ENCODE measurements at regions not wholly inside any gene's neighbourhood (a gene's known extent, or its start where the extent isn't known, plus 50 kb on each side); places are given as distances from the start of the nearest gene placed in this dataset.
A peak's percentile ranks its signal among the peaks of the same experiment; 100 is the strongest.
"Not testable (repeated sequence)": the region's sequence is repeated elsewhere in the genome, so short reads cannot be mapped to it uniquely, and the experiment has no call there.

- no peak overlapping the region for H3K27ac ChIP-seq
- H3K36me3 ChIP-seq: no peaks in the 10 kb centered on the region
- H3K27me3 ChIP-seq: no peaks in the 10 kb centered on the region
- TF ChIP-seq POLR2AphosphoS5 (IDR thresholded peaks at IDR 0.05): no peak
- no peak for TF ChIP-seq EP300 (IDR thresholded peaks at IDR 0.05)
- TF ChIP-seq POLR2A (IDR thresholded peaks at IDR 0.05): no peak
- TF ChIP-seq CTCF (IDR thresholded peaks at IDR 0.05): no peak
- ATAC-seq: no peak
- no peak overlapping the region for H3K4me3 ChIP-seq
- WGBS, 2 donors (ENCODE audit: low coverage in 1 of 2): 86 to 100% methylated on average over 4 to 5 of the region's 11 CpGs
- peaks cover 0 to 19% (median 0%) of the 10 kb centered on the region in 3 donors for H3K4me1 ChIP-seq
- H3K9me3 ChIP-seq: no peaks in the 10 kb centered on the region
Observed at GRCh38 chr2:111669928-111670695, 213.9 kb downstream of the ANAPC1 start.

GRCh38 chr2:111670776-111671175 is 213.2 kb downstream of the ANAPC1 start:
- H3K36me3 ChIP-seq: no peaks in the 10 kb centered on the region
- H3K27ac ChIP-seq: no peak overlapping the region
- no peak for ATAC-seq
- TF ChIP-seq POLR2A (IDR thresholded peaks at IDR 0.05) (no peak), EP300 (IDR thresholded peaks at IDR 0.05) (no peak), CTCF (IDR thresholded peaks at IDR 0.05) (no peak), POLR2AphosphoS5 (IDR thresholded peaks at IDR 0.05) (no peak)
- no peaks in the 10 kb centered on the region for H3K9me3 ChIP-seq
- peaks cover 0 to 19% (median 0%) of the 10 kb centered on the region in 3 donors for H3K4me1 ChIP-seq
- WGBS, 2 donors (ENCODE audit: low coverage in 1 of 2): 85 to 94% methylated on average over 2 to 4 of the region's 6 CpGs
- no peaks in the 10 kb centered on the region for H3K27me3 ChIP-seq
- no peak overlapping the region for H3K4me3 ChIP-seq

DNA sequence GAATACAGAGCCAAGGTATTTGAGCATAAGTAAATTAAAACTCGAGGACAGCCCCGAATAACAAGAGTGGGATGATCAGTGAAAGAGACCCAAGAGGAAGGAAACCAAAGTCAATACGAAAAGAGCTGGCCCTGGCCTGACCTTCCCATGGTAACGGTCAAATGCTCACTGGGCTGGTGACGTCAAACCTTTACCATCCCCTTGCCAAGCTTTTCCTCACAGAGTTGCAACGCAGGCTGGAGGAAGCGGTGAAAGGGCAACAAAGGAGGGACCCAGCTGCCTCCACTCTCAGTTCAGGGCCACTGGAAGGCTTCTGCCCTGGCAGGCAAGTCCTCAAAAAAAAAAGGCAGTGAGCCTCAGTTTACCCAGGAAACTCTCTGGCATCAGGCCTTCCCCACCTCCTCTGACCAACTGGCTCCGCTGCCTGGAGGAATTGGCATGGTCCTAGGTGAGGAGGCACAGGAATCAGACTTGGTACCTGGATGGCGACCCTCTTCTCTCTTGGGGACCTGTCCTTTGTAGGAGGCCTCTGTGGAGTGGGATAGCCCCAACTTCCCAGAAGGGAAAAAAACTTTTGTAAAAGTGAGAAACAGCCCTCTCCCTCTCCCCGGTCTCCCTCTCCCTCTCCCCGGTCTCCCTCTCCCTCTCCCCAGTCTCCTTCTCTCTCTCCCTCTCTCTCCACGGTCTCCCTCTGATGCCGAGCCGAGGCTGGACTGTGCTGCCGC is 212.4 kb downstream of the ANAPC1 start:
- Histone ChIP-seq H3K4me1 (peaks cover 0 to 19% (median 0%) of the 10 kb centered on the region in 3 donors), H3K36me3 (no peaks in the 10 kb centered on the region), H3K27me3 (no peaks in the 10 kb centered on the region), H3K27ac (no peak overlapping the region), H3K9me3 (no peaks in the 10 kb centered on the region), H3K4me3 (no peak overlapping the region)
- peak; percentile 83 for ATAC-seq
- 74 to 90% methylated on average over 2 to 9 of the region's 15 CpGs for WGBS, 2 donors (ENCODE audit: low coverage in 1 of 2)
- TF ChIP-seq EP300 (IDR thresholded peaks at IDR 0.05) (no peak), POLR2AphosphoS5 (IDR thresholded peaks at IDR 0.05) (no peak), POLR2A (IDR thresholded peaks at IDR 0.05) (no peak), CTCF (IDR thresholded peaks at IDR 0.05) (no peak)

GRCh38 chr2:111672641-111673040 is 211.4 kb downstream of the ANAPC1 start:
- not testable (repeated sequence) for H3K36me3 ChIP-seq, H3K9me3 ChIP-seq, H3K4me3 ChIP-seq, ATAC-seq, H3K27ac ChIP-seq, H3K27me3 ChIP-seq
- peaks cover 0 to 19% (median 0%) of the 10 kb centered on the region in 3 donors for H3K4me1 ChIP-seq
- whole genome bisulfite sequencing, 2 donors (ENCODE audit: low coverage in 1 of 2): 96% methylated on average over 4 of the region's 27 CpGs; no CpG with 5 or more reads in 1 of the 2 donors

- TF ChIP-seq POLR2AphosphoS5 (IDR thresholded peaks at IDR 0.05): no peak
- H3K4me1 ChIP-seq: peaks cover 0 to 19% (median 0%) of the 10 kb centered on the region in 3 donors
- WGBS, 2 donors (ENCODE audit: low coverage in 1 of 2): 17 to 32% methylated on average over 2 to 4 of the region's 4 CpGs
- H3K27ac ChIP-seq: no peak overlapping the region
- no peaks in the 10 kb centered on the region for H3K36me3 ChIP-seq
- H3K4me3 ChIP-seq: no peak overlapping the region
- no peaks in the 10 kb centered on the region for H3K27me3 ChIP-seq
- no peak for ATAC-seq
- no peaks in the 10 kb centered on the region for H3K9me3 ChIP-seq
Observed at GRCh38 chr2:111673526-111673925, 210.5 kb downstream of the ANAPC1 start.

Data from gastroesophageal sphincter (tissue), 4 donors.